Psoas muscle (tissue), 7 donors: ENCODE measurements at regions not wholly inside any gene's neighbourhood (a gene's known extent, or its start where the extent isn't known, plus 50 kb on each side); places are given as distances from the start of the nearest gene placed in this dataset.

Experiments used
- ATAC-seq, 4 donors: fragments of 200-7000 bp; cut with Tn5 transposase; one replicate each; pipeline ENCODE4 v1.9.1; 2020; ENCODE audit warnings: moderate library complexity in 3 of 4, mild to moderate bottlenecking in 2 of 4
- DNase-seq, 2 donors: peaks; one replicate each; pipeline ENCODE4 v3.0.0-alpha.2; 2020
- H3K27ac ChIP-seq: fragments of 200-600 bp; one replicate; pipeline ENCODE4 v1.8.0; 2022
- H3K27me3 ChIP-seq, 3 donors: fragments of 200-600 bp in 1 of 3; one replicate each; pipeline versions ENCODE4 v1.6.1 to v1.8.0; 2013 to 2022; ENCODE audit warnings: low read length in 2 of 3, mild to moderate bottlenecking in 2 of 3, moderate library complexity in 1 of 3; ENCODE audit not compliant: insufficient read depth in 3 of 3
- H3K36me3 ChIP-seq, 2 donors: fragments of 200-600 bp in 1 of 2; one replicate each; pipeline versions ENCODE4 v1.6.1 to v1.8.0; 2013 to 2022; ENCODE audit warnings: low read depth in 1 of 2, mild to moderate bottlenecking in 1 of 2, moderate library complexity in 1 of 2; ENCODE audit not compliant: insufficient read depth in 1 of 2
- H3K4me1 ChIP-seq: fragments of 200-600 bp; one replicate; pipeline ENCODE4 v1.8.0; 2022
- H3K4me3 ChIP-seq: fragments of 200-600 bp; one replicate; pipeline ENCODE4 v1.8.0; 2022; ENCODE audit warnings: mild to moderate bottlenecking
- H3K9me3 ChIP-seq: fragments of 200-600 bp; one replicate; pipeline ENCODE4 v1.8.0; 2022
- WGBS, 3 donors: extraction: QIAGEN DNeasy Blood & Tissue Kit; methylation state at CpG; one replicate each; pipeline versions ENCODE4 v1.1.6 to v1.1.7; 2013; 5-methylcytosine and 5-hydroxymethylcytosine counted together
- intact Hi-C, 2 donors: fragments of 100-400 bp; cut with DNase I; formaldehyde crosslinking; loops; one replicate each; pipeline versions ENCODE4 v1.11.0 to v1.14.2; 2022
- TF ChIP-seq, protein P1 (sequence below): fragments of 200-600 bp; IDR thresholded peaks from one replicate; pipeline ENCODE4 v1.8.0; 2022; ENCODE audit warnings: antibody characterized with exemption
- donor health status: healthy with polysubstance abuse.
- donor health status: DM: no; HTN: no; CAD: no; lungs with moderate emphysema.
- donor health status: Bipolar disorder and iron deficiency.
- donor health status: healthy.
- donor health status: DM: yes; HTN: yes; CAD: no.
- donor health status: DM: no; HTN: no; CAD: no.
- donor health status: DM: yes; HTN: yes; CAD: no.

DNA sequence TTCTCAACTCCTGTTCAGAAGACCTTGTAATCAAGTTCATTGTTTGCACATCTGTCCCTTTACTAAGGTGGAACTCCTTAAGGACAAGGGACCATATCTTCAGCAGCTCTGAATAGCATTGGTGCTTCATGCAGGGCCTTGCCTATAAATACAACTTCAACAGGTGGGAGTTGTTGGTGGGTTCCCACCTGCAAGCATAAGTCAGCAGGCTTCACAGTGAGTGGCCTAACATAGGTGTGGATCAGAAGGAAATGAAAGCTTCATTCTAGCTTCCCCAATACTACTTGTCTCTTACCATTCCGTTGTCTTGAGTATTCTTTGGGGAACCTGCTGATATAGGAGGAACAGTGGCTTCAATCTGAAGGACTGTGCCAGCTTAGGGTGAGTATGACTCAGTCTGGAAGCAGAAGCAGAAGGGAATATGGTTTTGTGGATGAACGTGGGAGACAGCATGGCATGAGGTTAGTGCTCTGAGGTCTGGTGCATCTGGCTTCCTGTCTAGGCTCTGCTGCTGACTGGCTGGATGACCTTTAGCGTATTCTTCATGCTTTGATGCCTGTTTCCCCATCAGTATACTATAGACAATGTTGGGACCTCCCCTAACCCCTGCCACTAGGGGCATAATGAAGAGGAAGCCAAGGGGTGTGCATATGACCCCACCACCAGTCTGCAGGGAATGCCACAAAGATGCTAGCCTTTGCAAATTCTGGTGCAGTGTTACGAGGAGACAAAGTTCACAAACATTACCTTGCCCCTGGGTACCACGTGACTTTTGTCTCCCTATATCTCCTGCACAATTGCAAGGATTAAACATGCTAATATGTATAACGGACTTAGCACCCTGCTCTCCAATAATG is 192.3 kb downstream of the PALM2AKAP2 start:
- intact Hi-C loops: no loop called here
- Histone ChIP-seq H3K27me3 (no peaks in the 10 kb centered on the region), H3K4me1 (no peaks in the 10 kb centered on the region), H3K36me3 (no peaks in the 10 kb centered on the region), H3K27ac (no peak overlapping the region), H3K4me3 (no peak overlapping the region), H3K9me3 (no peaks in the 10 kb centered on the region)
- TF ChIP-seq, protein P1, sequence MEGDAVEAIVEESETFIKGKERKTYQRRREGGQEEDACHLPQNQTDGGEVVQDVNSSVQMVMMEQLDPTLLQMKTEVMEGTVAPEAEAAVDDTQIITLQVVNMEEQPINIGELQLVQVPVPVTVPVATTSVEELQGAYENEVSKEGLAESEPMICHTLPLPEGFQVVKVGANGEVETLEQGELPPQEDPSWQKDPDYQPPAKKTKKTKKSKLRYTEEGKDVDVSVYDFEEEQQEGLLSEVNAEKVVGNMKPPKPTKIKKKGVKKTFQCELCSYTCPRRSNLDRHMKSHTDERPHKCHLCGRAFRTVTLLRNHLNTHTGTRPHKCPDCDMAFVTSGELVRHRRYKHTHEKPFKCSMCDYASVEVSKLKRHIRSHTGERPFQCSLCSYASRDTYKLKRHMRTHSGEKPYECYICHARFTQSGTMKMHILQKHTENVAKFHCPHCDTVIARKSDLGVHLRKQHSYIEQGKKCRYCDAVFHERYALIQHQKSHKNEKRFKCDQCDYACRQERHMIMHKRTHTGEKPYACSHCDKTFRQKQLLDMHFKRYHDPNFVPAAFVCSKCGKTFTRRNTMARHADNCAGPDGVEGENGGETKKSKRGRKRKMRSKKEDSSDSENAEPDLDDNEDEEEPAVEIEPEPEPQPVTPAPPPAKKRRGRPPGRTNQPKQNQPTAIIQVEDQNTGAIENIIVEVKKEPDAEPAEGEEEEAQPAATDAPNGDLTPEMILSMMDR: no peak
- WGBS, 3 donors: 89 to 96% (median 95%) methylated on average over 6 of the region's 6 CpGs
- no peak for DNase-seq
- ATAC-seq: no peak

DNA sequence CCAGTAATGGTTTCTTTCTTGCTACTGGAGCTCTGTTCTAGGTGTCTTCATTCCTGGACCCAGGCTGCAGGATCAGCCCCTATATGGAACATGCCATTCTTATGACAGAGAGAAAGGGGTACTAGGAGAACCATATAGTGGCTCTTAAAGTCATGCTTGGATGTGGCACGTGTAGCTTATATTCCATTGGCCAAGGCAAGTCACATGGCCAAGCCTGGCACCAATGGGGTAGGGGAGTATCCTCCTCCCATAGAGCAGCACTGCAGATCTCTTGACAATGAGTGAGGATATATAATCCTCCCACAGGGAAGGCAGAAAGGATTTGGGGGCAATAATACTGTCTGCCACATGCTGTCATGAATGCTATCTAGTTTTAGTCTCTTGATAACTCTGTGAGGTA is 193.3 kb downstream of the PALM2AKAP2 start:
- Histone ChIP-seq H3K9me3 (no peaks in the 10 kb centered on the region), H3K27me3 (no peaks in the 10 kb centered on the region), H3K4me3 (no peak overlapping the region), H3K27ac (no peak overlapping the region), H3K4me1 (no peaks in the 10 kb centered on the region), H3K36me3 (no peaks in the 10 kb centered on the region)
- WGBS, 3 donors: 95 to 97% (median 95%) methylated on average over 1 of the region's 1 CpG
- intact Hi-C loops: no loop called here
- ATAC-seq (no peak), DNase-seq (no peak)
- TF ChIP-seq, protein P1: no peak

DNA sequence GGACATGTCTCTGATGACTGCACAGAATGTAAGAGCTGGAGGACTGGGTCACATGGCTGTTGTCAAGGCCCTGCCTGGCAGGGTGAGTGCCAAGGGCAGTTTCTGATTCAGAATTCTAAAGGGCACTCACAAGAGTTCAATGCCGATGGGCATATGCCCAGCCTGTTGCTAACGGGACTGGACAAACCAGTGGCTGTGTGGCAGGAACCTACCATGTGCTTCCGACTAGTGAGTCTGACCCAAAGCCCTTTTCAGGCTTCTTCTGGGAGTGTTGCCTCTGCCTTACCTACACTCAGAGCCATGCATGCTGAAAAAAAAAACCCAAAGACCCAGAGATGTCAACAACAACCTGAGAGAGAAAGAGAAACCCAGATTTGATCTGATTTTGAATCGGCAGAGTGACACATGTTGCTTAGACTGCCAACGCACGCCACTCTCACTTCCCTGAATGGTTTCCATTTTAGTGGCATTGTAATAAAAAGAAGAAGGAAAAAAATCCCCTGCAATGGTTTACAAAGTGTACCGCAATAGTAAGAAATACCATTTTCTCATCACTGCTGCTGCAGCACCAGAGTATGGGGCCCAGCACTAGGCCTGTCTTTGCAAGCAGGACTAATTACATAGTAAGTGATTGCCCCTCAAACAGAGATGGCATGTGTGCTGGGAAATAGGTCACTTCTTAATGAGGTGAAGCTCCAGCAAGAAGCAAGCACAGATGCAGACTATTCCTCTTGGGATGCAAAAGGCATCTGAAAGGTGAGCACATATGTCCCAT is 194.3 kb downstream of the PALM2AKAP2 start:
- Histone ChIP-seq H3K27ac (no peak overlapping the region), H3K4me3 (no peak overlapping the region), H3K27me3 (no peaks in the 10 kb centered on the region), H3K36me3 (no peaks in the 10 kb centered on the region), H3K9me3 (no peaks in the 10 kb centered on the region), H3K4me1 (no peaks in the 10 kb centered on the region)
- TF ChIP-seq, protein P1: no peak
- WGBS, 3 donors: 84 to 93% (median 87%) methylated on average over 7 of the region's 7 CpGs
- DNase-seq: no peak
- intact Hi-C loops: no loop called here
- no peak for ATAC-seq

DNA sequence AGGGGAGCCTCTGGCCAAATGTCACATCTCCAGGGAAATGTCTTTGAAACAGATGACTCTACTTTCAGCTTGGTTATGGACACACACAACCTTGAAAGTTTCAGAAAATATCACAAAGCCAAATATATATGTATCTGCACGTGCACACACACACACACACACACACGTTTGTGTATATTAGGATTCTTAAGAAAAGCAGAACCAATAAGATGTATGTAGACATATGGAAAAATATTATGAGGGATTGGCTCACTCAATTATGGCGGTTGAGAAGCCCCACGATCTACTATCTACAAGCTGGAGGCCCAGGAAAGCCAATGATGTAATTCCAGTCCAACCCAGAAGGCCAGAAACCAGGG is 194.9 kb downstream of the PALM2AKAP2 start:
- Histone ChIP-seq H3K36me3 (no peaks in the 10 kb centered on the region), H3K27me3 (no peaks in the 10 kb centered on the region), H3K4me1 (no peaks in the 10 kb centered on the region), H3K4me3 (no peak overlapping the region), H3K27ac (no peak overlapping the region), H3K9me3 (no peaks in the 10 kb centered on the region)
- TF ChIP-seq, protein P1: no peak
- ATAC-seq: no peak
- DNase-seq: no peak
- WGBS, 3 donors: 94 to 97% (median 96%) methylated on average over 4 of the region's 4 CpGs
- intact Hi-C loops: no loop called here
